Suppressor macrophage (primary cell): ENCODE measurements at regions not wholly inside any gene's neighbourhood (a gene's known extent, or its start where the extent isn't known, plus 50 kb on each side); places are given as distances from the start of the nearest gene placed in this dataset.
"Not testable (repeated sequence)": the region's sequence is repeated elsewhere in the genome, so short reads cannot be mapped to it uniquely, and the experiment has no call there.

ENCODE experiments used
- DNase-seq, 4 experiments: peaks; one replicate each; pipeline ENCODE4 v3.0.0-alpha.2; 2020 to 2022

GRCh38 chr22:16911340-16911739 is 86.1 kb upstream of the XKR3 start:
- not testable (repeated sequence) for DNase-seq

GRCh38 chr22:16902051-16902450 is 76.8 kb upstream of the XKR3 start:
- peak in 1 of 4 experiments; percentile 12 for DNase-seq

GRCh38 chr22:16901579-16901978 is 76.4 kb upstream of the XKR3 start:
- peak; percentile 30 to 63 (median 60) for DNase-seq

GRCh38 chr22:16899358-16899757 is 74.1 kb upstream of the XKR3 start:
- DNase-seq: not testable (repeated sequence)

- DNase-seq: not testable (repeated sequence)
Observed at GRCh38 chr22:16897365-16897764, 72.2 kb upstream of the XKR3 start.

GRCh38 chr22:16891892-16892291 is 66.7 kb upstream of the XKR3 start:
- not testable (repeated sequence) for DNase-seq

- not testable (repeated sequence) for DNase-seq
Observed at GRCh38 chr22:16876339-16876738, 51.1 kb upstream of the XKR3 start.
